Mesenchymal stem cell (in vitro differentiated cells and primary cell): ENCODE measurements at regions not wholly inside any gene's neighbourhood (a gene's known extent, or its start where the extent isn't known, plus 50 kb on each side); places are given as distances from the start of the nearest gene placed in this dataset.

Experiments used
- DNase-seq: peaks from one replicate; pipeline ENCODE4 v3.0.0-alpha.2; 2013
- H2AFZ ChIP-seq: one replicate; pipeline ENCODE4 v1.6.1; 2013; ENCODE audit warnings: low read depth, mild to moderate bottlenecking, control low read depth, inconsistent platforms, low read length, moderate library complexity
- H2AK5ac ChIP-seq: 2 replicates; pipeline ENCODE4 v1.6.1; 2013; ENCODE audit warnings: low read length, moderate library complexity, mild to moderate bottlenecking, inconsistent platforms; ENCODE audit not compliant: severe bottlenecking
- H2BK120ac ChIP-seq: one replicate; pipeline ENCODE4 v1.6.1; 2013; ENCODE audit warnings: low read depth, mild to moderate bottlenecking, inconsistent platforms, low read length, moderate library complexity
- H2BK12ac ChIP-seq, 2 experiments: one replicate each; pipeline ENCODE4 v1.6.1; 2013; ENCODE audit warnings: inconsistent platforms in 2 of 2, low read length in 2 of 2, mild to moderate bottlenecking in 2 of 2, moderate library complexity in 2 of 2, control low read depth in 1 of 2
- H2BK15ac ChIP-seq: one replicate; pipeline ENCODE4 v1.6.1; 2013; ENCODE audit warnings: mild to moderate bottlenecking, low read depth, inconsistent platforms; ENCODE audit not compliant: poor library complexity, severe bottlenecking
- H2BK5ac ChIP-seq: 2 replicates; pipeline ENCODE4 v1.6.1; 2013; ENCODE audit warnings: low read depth, mild to moderate bottlenecking, low read length, control low read depth, inconsistent platforms; ENCODE audit not compliant: poor library complexity, severe bottlenecking
- H3K14ac ChIP-seq, 2 experiments: one replicate each; pipeline ENCODE4 v1.6.1; 2013; ENCODE audit warnings: inconsistent platforms in 2 of 2, low read length in 2 of 2, control low read depth in 1 of 2, mild to moderate bottlenecking in 1 of 2, moderate library complexity in 1 of 2
- H3K18ac ChIP-seq, 2 experiments: one replicate each; pipeline ENCODE4 v1.6.1; 2013; ENCODE audit warnings: inconsistent platforms in 2 of 2, low read length in 2 of 2, control low read depth in 1 of 2, low read depth in 1 of 2, mild to moderate bottlenecking in 1 of 2
- H3K23ac ChIP-seq, 2 experiments: one replicate each; pipeline ENCODE4 v1.6.1; 2013; ENCODE audit warnings: inconsistent platforms in 2 of 2, low read length in 2 of 2, mild to moderate bottlenecking in 2 of 2, moderate library complexity in 2 of 2, control low read depth in 1 of 2
- H3K27ac ChIP-seq: 2 replicates; pipeline ENCODE4 v1.5.1; 2013; ENCODE audit warnings: mild to moderate bottlenecking, moderate library complexity, low read length, control low read depth, inconsistent platforms; ENCODE audit not compliant: poor library complexity, severe bottlenecking
- H3K27me3 ChIP-seq, 2 experiments: 2 replicates each; pipeline versions ENCODE4 v1.6.1 to v1.7.0; 2013; ENCODE audit warnings: low read length in 2 of 2, mild to moderate bottlenecking in 2 of 2, moderate library complexity in 2 of 2, control low read depth in 1 of 2, inconsistent platforms in 1 of 2; ENCODE audit not compliant: control insufficient read depth in 1 of 2, insufficient read depth in 1 of 2
- H3K36me3 ChIP-seq, 2 experiments: 2 replicates each; pipeline versions ENCODE4 v1.6.1 to v1.7.0; 2013; ENCODE audit warnings: low read length in 2 of 2, control low read depth in 1 of 2, inconsistent platforms in 1 of 2, low read depth in 1 of 2, mild to moderate bottlenecking in 1 of 2; ENCODE audit not compliant: insufficient read depth in 2 of 2, control insufficient read depth in 1 of 2
- H3K4ac ChIP-seq, 2 experiments: one replicate each; pipeline ENCODE4 v1.6.1; 2013; ENCODE audit warnings: inconsistent platforms in 2 of 2, low read length in 2 of 2, mild to moderate bottlenecking in 2 of 2, moderate library complexity in 2 of 2, control low read depth in 1 of 2, low read depth in 1 of 2
- H3K4me1 ChIP-seq: 2 replicates; pipeline ENCODE4 v1.6.1; 2013; ENCODE audit warnings: low read depth, low read length, control low read depth; ENCODE audit not compliant: control insufficient read depth, insufficient read depth
- H3K4me2 ChIP-seq: 2 replicates; pipeline ENCODE4 v1.6.1; 2013; ENCODE audit warnings: low read length, mild to moderate bottlenecking, inconsistent platforms; ENCODE audit not compliant: poor library complexity, severe bottlenecking
- H3K4me3 ChIP-seq, 2 experiments: 2 replicates each; pipeline versions ENCODE4 v1.5.1 to v1.7.0; 2013; ENCODE audit warnings: low read length in 2 of 2, mild to moderate bottlenecking in 2 of 2, control low read depth in 1 of 2, low read depth in 1 of 2; ENCODE audit not compliant: insufficient read depth in 1 of 2
- H3K79me1 ChIP-seq: replicated peaks from 2 replicates; pipeline ENCODE4 v1.6.1; 2013; ENCODE audit warnings: mild to moderate bottlenecking, control low read depth, low read length, inconsistent platforms; ENCODE audit not compliant: poor library complexity, severe bottlenecking
- H3K9ac ChIP-seq: 2 replicates; pipeline ENCODE4 v1.7.0; 2013; ENCODE audit warnings: mild to moderate bottlenecking, low read length, moderate library complexity
- H3K9me3 ChIP-seq: 2 replicates; pipeline ENCODE4 v1.7.0; 2013; ENCODE audit warnings: mild to moderate bottlenecking, low read length; ENCODE audit not compliant: control insufficient read depth
- H4K8ac ChIP-seq: one replicate; pipeline ENCODE4 v1.6.1; 2013; ENCODE audit warnings: inconsistent platforms, mild to moderate bottlenecking, low read length, moderate library complexity
- H4K91ac ChIP-seq: one replicate; pipeline ENCODE4 v1.6.1; 2013; ENCODE audit warnings: mild to moderate bottlenecking, low read length, inconsistent platforms
- WGBS: methylation state at CpG from one replicate; pipeline ENCODE4 v1.1.7; 2013; ENCODE audit warnings: mixed read lengths; 5-methylcytosine and 5-hydroxymethylcytosine counted together

GRCh38 chr5:100424787-100425186, 110.4 kb upstream of the FAM174A start:
- H3K4me2 ChIP-seq: no peak overlapping the region
- peaks cover 5% of the 10 kb centered on the region for H3K9me3 ChIP-seq
- 95% methylated on average over 3 of the region's 4 CpGs for WGBS

GRCh38 chr5:100424017-100424416, 111.2 kb upstream of the FAM174A start:
- H3K9ac ChIP-seq: no peak overlapping the region
- no peak overlapping the region for H2BK5ac ChIP-seq
- H3K79me1 ChIP-seq: no peaks in the 10 kb centered on the region
- no peak overlapping the region for H3K18ac ChIP-seq
- WGBS: 100% methylated on average over 1 of the region's 4 CpGs
- no peak overlapping the region for H3K27ac ChIP-seq
- H2BK15ac ChIP-seq: no peak overlapping the region
- no peak overlapping the region for H2AK5ac ChIP-seq
- no peak overlapping the region for H2BK120ac ChIP-seq
- no peaks in the 10 kb centered on the region for H3K27me3 ChIP-seq
- H2BK12ac ChIP-seq: no peak overlapping the region
- no peak overlapping the region for H4K91ac ChIP-seq
- no peak overlapping the region for H2AFZ ChIP-seq
- H3K4me3 ChIP-seq: no peak overlapping the region
- no peak overlapping the region for H4K8ac ChIP-seq
- no peaks in the 10 kb centered on the region for H3K4me1 ChIP-seq
- H3K23ac ChIP-seq: no peak overlapping the region
- H3K14ac ChIP-seq: no peak overlapping the region
- no peak overlapping the region for H3K4ac ChIP-seq
- no peak for DNase-seq
- no peaks in the 10 kb centered on the region for H3K36me3 ChIP-seq
- H3K9me3 ChIP-seq: peaks cover 5% of the 10 kb centered on the region
- H3K4me2 ChIP-seq: no peak overlapping the region

More at GRCh38 chr5:100424787-100425186, 110.4 kb upstream of the FAM174A start:
- Histone ChIP-seq H2BK15ac (no peak overlapping the region), H2AFZ (no peak overlapping the region), H2BK120ac (no peak overlapping the region), H2BK12ac (no peak overlapping the region), H2BK5ac (no peak overlapping the region), H3K4me1 (no peaks in the 10 kb centered on the region), H3K4me3 (no peak overlapping the region), H3K4ac (no peak overlapping the region), H3K14ac (no peak overlapping the region), H4K8ac (no peak overlapping the region), H3K79me1 (no peaks in the 10 kb centered on the region), H3K18ac (no peak overlapping the region), H3K36me3 (no peaks in the 10 kb centered on the region), H2AK5ac (no peak overlapping the region), H4K91ac (no peak overlapping the region), H3K9ac (no peak overlapping the region), H3K23ac (no peak overlapping the region), H3K27me3 (no peaks in the 10 kb centered on the region), H3K27ac (no peak overlapping the region)
- peak; percentile 22 for DNase-seq

GRCh38 chr5:100423330-100423729, 111.8 kb upstream of the FAM174A start:
- Histone ChIP-seq H3K23ac (no peak overlapping the region), H3K4me3 (no peak overlapping the region)

GRCh38 chr5:100421360-100421759, 113.8 kb upstream of the FAM174A start:
- no peak overlapping the region for H4K8ac ChIP-seq
- no peaks in the 10 kb centered on the region for H3K27me3 ChIP-seq
- H3K4me3 ChIP-seq: no peak overlapping the region
- no peaks in the 10 kb centered on the region for H3K36me3 ChIP-seq
- no peak overlapping the region for H2AFZ ChIP-seq
- no peak overlapping the region for H2AK5ac ChIP-seq
- H3K27ac ChIP-seq: no peak overlapping the region
- H3K18ac ChIP-seq: no peak overlapping the region
- H2BK120ac ChIP-seq: no peak overlapping the region
- no peak overlapping the region for H3K4me2 ChIP-seq
- no peak overlapping the region for H2BK12ac ChIP-seq
- H3K14ac ChIP-seq: no peak overlapping the region
- H2BK15ac ChIP-seq: no peak overlapping the region
- no peak overlapping the region for H3K23ac ChIP-seq
- H2BK5ac ChIP-seq: no peak overlapping the region
- H3K9me3 ChIP-seq: peaks cover 5% of the 10 kb centered on the region
- no peak overlapping the region for H3K4ac ChIP-seq
- no peaks in the 10 kb centered on the region for H3K79me1 ChIP-seq
- H3K9ac ChIP-seq: no peak overlapping the region
- H3K4me1 ChIP-seq: no peaks in the 10 kb centered on the region
- H4K91ac ChIP-seq: no peak overlapping the region
- DNase-seq: no peak

More at GRCh38 chr5:100423330-100423729, 111.8 kb upstream of the FAM174A start:
- 67% methylated on average over 3 of the region's 5 CpGs for WGBS
- no peak overlapping the region for H2BK5ac ChIP-seq
- H3K4me2 ChIP-seq: no peak overlapping the region
- H3K79me1 ChIP-seq: no peaks in the 10 kb centered on the region
- no peak overlapping the region for H2BK120ac ChIP-seq
- no peak overlapping the region for H3K14ac ChIP-seq
- H3K9me3 ChIP-seq: peaks cover 5% of the 10 kb centered on the region
- no peak overlapping the region for H2AK5ac ChIP-seq
- no peak overlapping the region for H3K4ac ChIP-seq
- H3K18ac ChIP-seq: no peak overlapping the region
- no peak overlapping the region for H3K27ac ChIP-seq
- H4K91ac ChIP-seq: no peak overlapping the region
- H3K27me3 ChIP-seq: no peaks in the 10 kb centered on the region
- no peaks in the 10 kb centered on the region for H3K36me3 ChIP-seq
- H3K9ac ChIP-seq: no peak overlapping the region
- no peak overlapping the region for H2AFZ ChIP-seq
- no peaks in the 10 kb centered on the region for H3K4me1 ChIP-seq
- no peak overlapping the region for H4K8ac ChIP-seq
- H2BK12ac ChIP-seq: no peak overlapping the region
- H2BK15ac ChIP-seq: no peak overlapping the region
- no peak for DNase-seq
